ENCODE measurements at regions not wholly inside any gene's neighbourhood (a gene's known extent, or its start where the extent isn't known, plus 50 kb on each side); places are given as distances from the start of the nearest gene placed in this dataset.
"Not testable (repeated sequence)": the region's sequence is repeated elsewhere in the genome, so short reads cannot be mapped to it uniquely, and the experiment has no call there.

GRCh38 chr5:176748073-176748966 lies 62.0 kb upstream of the UNC5A start:
- 90% methylated on average over 12 of the region's 24 CpGs for WGBS (ENCODE audit: insufficient coverage)
- no peak for DNase-seq
- Histone ChIP-seq H3K36me3 (ENCODE audit: control insufficient read depth, insufficient read depth, low read length) (no peaks in the 10 kb centered on the region), H3K27me3 (ENCODE audit: control insufficient read depth, insufficient read depth, low read length) (peaks cover 58% of the 10 kb centered on the region), H3K4me1 (ENCODE audit: control insufficient read depth, insufficient read depth, low read length) (peaks cover 2% of the 10 kb centered on the region), H3K4me3 (ENCODE audit: low read length) (no peak overlapping the region), H3K9me3 (replicated peaks; ENCODE audit: control insufficient read depth, low read depth, low read length) (no peaks in the 10 kb centered on the region), H3K27ac (ENCODE audit: low read length) (no peak overlapping the region)

GRCh38 chr5:176748967-176749935 lies 61.1 kb upstream of the UNC5A start:
- Histone ChIP-seq H3K4me1 (ENCODE audit: control insufficient read depth, insufficient read depth, low read length) (no peaks in the 10 kb centered on the region), H3K9me3 (replicated peaks; ENCODE audit: control insufficient read depth, low read depth, low read length) (no peaks in the 10 kb centered on the region), H3K36me3 (ENCODE audit: control insufficient read depth, insufficient read depth, low read length) (no peaks in the 10 kb centered on the region), H3K27ac (ENCODE audit: low read length) (no peak overlapping the region), H3K27me3 (ENCODE audit: control insufficient read depth, insufficient read depth, low read length) (peaks cover 49% of the 10 kb centered on the region), H3K4me3 (ENCODE audit: low read length) (no peak overlapping the region)
- 69% methylated on average over 15 of the region's 21 CpGs for WGBS (ENCODE audit: insufficient coverage)
- DNase-seq: no peak

- H3K27me3 ChIP-seq (ENCODE audit: control insufficient read depth, insufficient read depth, low read length): peaks cover 43% of the 10 kb centered on the region
- H3K4me1 ChIP-seq (ENCODE audit: control insufficient read depth, insufficient read depth, low read length): no peaks in the 10 kb centered on the region
- no peaks in the 10 kb centered on the region for H3K9me3 ChIP-seq (replicated peaks; ENCODE audit: control insufficient read depth, low read depth, low read length)
- no peak overlapping the region for H3K27ac ChIP-seq (ENCODE audit: low read length)
- no CpG with 5 or more reads among the region's 10 CpGs for whole genome bisulfite sequencing (ENCODE audit: insufficient coverage)
- no peaks in the 10 kb centered on the region for H3K36me3 ChIP-seq (ENCODE audit: control insufficient read depth, insufficient read depth, low read length)
- no peak overlapping the region for H3K4me3 ChIP-seq (ENCODE audit: low read length)
- no peak for DNase-seq
These were observed 60.2 kb upstream of the UNC5A start for GRCh38 chr5:176750144-176750543.

- Histone ChIP-seq H3K4me3 (ENCODE audit: low read length) (no peak overlapping the region), H3K27me3 (ENCODE audit: control insufficient read depth, insufficient read depth, low read length) (peaks cover 11% of the 10 kb centered on the region), H3K9me3 (replicated peaks; ENCODE audit: control insufficient read depth, low read depth, low read length) (no peaks in the 10 kb centered on the region), H3K4me1 (ENCODE audit: control insufficient read depth, insufficient read depth, low read length) (no peaks in the 10 kb centered on the region), H3K27ac (ENCODE audit: low read length) (no peak overlapping the region), H3K36me3 (ENCODE audit: control insufficient read depth, insufficient read depth, low read length) (no peaks in the 10 kb centered on the region)
- WGBS (ENCODE audit: insufficient coverage): no CpG with 5 or more reads among the region's 2 CpGs
- DNase-seq: no peak
These were observed 55.9 kb upstream of the UNC5A start for GRCh38 chr5:176754376-176754973.

GRCh38 chr5:176755593-176755992 lies 54.8 kb upstream of the UNC5A start:
- not testable (repeated sequence) for H3K27ac ChIP-seq (ENCODE audit: low read length); H3K9me3 ChIP-seq (replicated peaks; ENCODE audit: control insufficient read depth, low read depth, low read length); H3K27me3 ChIP-seq (ENCODE audit: control insufficient read depth, insufficient read depth, low read length); H3K4me3 ChIP-seq (ENCODE audit: low read length); DNase-seq; H3K4me1 ChIP-seq (ENCODE audit: control insufficient read depth, insufficient read depth, low read length); H3K36me3 ChIP-seq (ENCODE audit: control insufficient read depth, insufficient read depth, low read length)
- no CpG with 5 or more reads among the region's 6 CpGs for WGBS (ENCODE audit: insufficient coverage)

- not testable (repeated sequence) for H3K27ac ChIP-seq (ENCODE audit: low read length); H3K4me1 ChIP-seq (ENCODE audit: control insufficient read depth, insufficient read depth, low read length); H3K9me3 ChIP-seq (replicated peaks; ENCODE audit: control insufficient read depth, low read depth, low read length)
These were observed 52.8 kb upstream of the UNC5A start for GRCh38 chr5:176757569-176757968.

More at GRCh38 chr5:176757569-176757968, 52.8 kb upstream of the UNC5A start:
- not testable (repeated sequence) for DNase-seq; H3K4me3 ChIP-seq (ENCODE audit: low read length); H3K36me3 ChIP-seq (ENCODE audit: control insufficient read depth, insufficient read depth, low read length); H3K27me3 ChIP-seq (ENCODE audit: control insufficient read depth, insufficient read depth, low read length)
